IMR-90 (cell line): ENCODE measurements at regions not wholly inside any gene's neighbourhood (a gene's known extent, or its start where the extent isn't known, plus 50 kb on each side); places are given as distances from the start of the nearest gene placed in this dataset.

Experiments used
- ATAC-seq: fragments of 200-7000 bp; cut with Tn5 transposase; 2 replicates; pipeline ENCODE4 v1.9.1; 2020; ENCODE audit warnings: low read depth, mild to moderate bottlenecking, moderate library complexity
- BruUV-seq: library from RNA; stranded (reverse); fragments of 400-500 nt; replicated peaks from 2 replicates; lab custom pipeline; 2021; lab: Mats Ljungman, UMichigan
- CTCF ChIA-PET: fragments of 300-600 bp; formaldehyde crosslinking; extraction: SDS; loops from one replicate; lab custom pipeline; 2021; ENCODE audit warnings: antibody characterized with exemption; lab: Yijun Ruan, JAX
- POLR2A ChIA-PET: fragments of 300-600 bp; sonication (Branson Sonifier 250); formaldehyde crosslinking; loops from one replicate; lab custom pipeline; 2022; ENCODE audit warnings: antibody characterized with exemption; ENCODE audit not compliant: unreplicated experiment; lab: Charles Lee
- DNase-seq: peaks from one replicate; pipeline ENCODE4 v3.0.0; 2013
- H2AFZ ChIP-seq: replicated peaks from 2 replicates; pipeline ENCODE3; 2013; ENCODE audit warnings: low read length, mild to moderate bottlenecking; ENCODE audit not compliant: poor library complexity
- H2AK5ac ChIP-seq: 2 replicates; pipeline ENCODE4 v1.6.1; 2013; ENCODE audit warnings: low read depth, low read length, inconsistent platforms
- H2AK9ac ChIP-seq: replicated peaks from 2 replicates; pipeline ENCODE3; 2013; ENCODE audit warnings: mild to moderate bottlenecking, low read depth, low read length, moderate library complexity; ENCODE audit not compliant: poor library complexity
- H2BK120ac ChIP-seq: 2 replicates; pipeline ENCODE4 v1.6.1; 2013; ENCODE audit warnings: low read depth, low read length, inconsistent platforms
- H2BK15ac ChIP-seq: 3 replicates; pipeline ENCODE4 v1.6.1; 2013; ENCODE audit warnings: low read depth, low read length, inconsistent platforms
- H2BK20ac ChIP-seq: 2 replicates; pipeline ENCODE4 v1.6.1; 2013; ENCODE audit warnings: low read depth, mild to moderate bottlenecking, inconsistent platforms, low read length, moderate library complexity
- H2BK5ac ChIP-seq: 2 replicates; pipeline ENCODE4 v1.6.1; 2013; ENCODE audit warnings: mild to moderate bottlenecking, low read depth, low read length, inconsistent platforms; ENCODE audit not compliant: poor library complexity, severe bottlenecking
- H3K14ac ChIP-seq: replicated peaks from 2 replicates; pipeline ENCODE4 v1.6.1; 2013; ENCODE audit warnings: low read depth, low read length, inconsistent platforms
- H3K18ac ChIP-seq: 2 replicates; pipeline ENCODE4 v1.6.1; 2013; ENCODE audit warnings: low read depth, low read length, control low read depth
- H3K23ac ChIP-seq: 2 replicates; pipeline ENCODE4 v1.6.1; 2013; ENCODE audit warnings: low read depth, low read length, inconsistent platforms
- H3K27ac ChIP-seq: 2 replicates; pipeline ENCODE4 v1.5.1; 2013; ENCODE audit warnings: mild to moderate bottlenecking, control low read depth, low read length; ENCODE audit not compliant: insufficient read depth
- H3K27me3 ChIP-seq: 2 replicates; pipeline ENCODE4 v1.6.1; 2013; ENCODE audit warnings: low read length; ENCODE audit not compliant: control insufficient read depth, insufficient read depth
- H3K36me3 ChIP-seq: 2 replicates; pipeline ENCODE4 v1.6.1; 2013; ENCODE audit warnings: low read length, mixed read lengths; ENCODE audit not compliant: control insufficient read depth, insufficient read depth
- H3K4ac ChIP-seq: 2 replicates; pipeline ENCODE4 v1.6.1; 2013; ENCODE audit warnings: low read depth, low read length, inconsistent platforms
- H3K4me1 ChIP-seq: 2 replicates; pipeline ENCODE4 v1.6.1; 2013; ENCODE audit warnings: low read length, mixed read lengths; ENCODE audit not compliant: control insufficient read depth, insufficient read depth
- H3K4me2 ChIP-seq: 2 replicates; pipeline ENCODE4 v1.6.1; 2013; ENCODE audit warnings: low read depth, mild to moderate bottlenecking, control low read depth, low read length, moderate library complexity
- H3K4me3 ChIP-seq: 2 replicates; pipeline ENCODE4 v1.5.1; 2013; ENCODE audit warnings: low read depth, mild to moderate bottlenecking, control low read depth, low read length, moderate library complexity; ENCODE audit not compliant: insufficient read depth
- H3K56ac ChIP-seq: 2 replicates; pipeline ENCODE4 v1.6.1; 2013; ENCODE audit warnings: low read length, inconsistent platforms; ENCODE audit not compliant: insufficient read depth; ENCODE audit errors: extremely low read depth
- H3K79me1 ChIP-seq, 2 experiments: 2 replicates each; pipeline ENCODE4 v1.6.1; 2013; ENCODE audit warnings: low read length in 2 of 2, inconsistent platforms in 1 of 2, low read depth in 1 of 2
- H3K9ac ChIP-seq: 2 replicates; pipeline ENCODE4 v1.6.1; 2013; ENCODE audit warnings: low read depth, low read length, control low read depth
- H3K9me1 ChIP-seq: 2 replicates; pipeline ENCODE4 v1.6.1; 2013; ENCODE audit warnings: low read length, inconsistent platforms; ENCODE audit not compliant: insufficient read depth
- H3K9me3 ChIP-seq: 2 replicates; pipeline ENCODE4 v1.6.1; 2013; ENCODE audit warnings: low read length; ENCODE audit not compliant: control insufficient read depth, insufficient read depth
- H4K20me1 ChIP-seq: 2 replicates; pipeline ENCODE4 v1.6.1; 2013; ENCODE audit warnings: low read length, inconsistent platforms; ENCODE audit not compliant: insufficient read depth
- H4K5ac ChIP-seq: 2 replicates; pipeline ENCODE4 v1.6.1; 2013; ENCODE audit warnings: mild to moderate bottlenecking, low read depth, low read length, control low read depth
- H4K8ac ChIP-seq, 2 experiments: 2 replicates each; pipeline ENCODE4 v1.6.1; 2013; ENCODE audit warnings: low read depth in 2 of 2, low read length in 2 of 2, control low read depth in 1 of 2, inconsistent platforms in 1 of 2
- H4K91ac ChIP-seq: 2 replicates; pipeline ENCODE4 v1.6.1; 2013; ENCODE audit warnings: low read depth, low read length, inconsistent platforms; ENCODE audit not compliant: insufficient read depth
- BHLHE40 ChIP-seq: fragments of 150-350 bp; IDR thresholded peaks from 2 replicates; pipeline ENCODE4 v1.6.1; 2016; ENCODE audit warnings: mild to moderate bottlenecking, low read depth, low read length
- CEBPB ChIP-seq: IDR thresholded peaks from 2 replicates; pipeline ENCODE4 v1.6.1; 2012; ENCODE audit warnings: low read depth, low read length, improper control_type of control experiment
- CHD1 ChIP-seq: IDR thresholded peaks from 2 replicates; pipeline ENCODE4 v1.6.1; 2012; ENCODE audit warnings: low read depth, low read length, improper control_type of control experiment
- CTCF ChIP-seq: conservative IDR thresholded peaks from 2 replicates; pipeline ENCODE4 v1.5.1; 2012; ENCODE audit warnings: mild to moderate bottlenecking, low read depth, low read length, improper control_type of control experiment
- ELK1 ChIP-seq: fragments of 150-350 bp; IDR thresholded peaks from 2 replicates; pipeline ENCODE4 v1.6.1; 2016; ENCODE audit warnings: low read depth, mild to moderate bottlenecking, low read length, moderate library complexity, borderline replicate concordance
- FOS ChIP-seq: fragments of 150-350 bp; IDR thresholded peaks from 2 replicates; pipeline ENCODE4 v1.6.1; 2016; ENCODE audit warnings: low read depth, low read length
- MAFK ChIP-seq: IDR thresholded peaks from 2 replicates; pipeline ENCODE4 v1.6.1; 2012; ENCODE audit warnings: low read depth, low read length, improper control_type of control experiment
- MXI1 ChIP-seq: IDR thresholded peaks from 2 replicates; pipeline ENCODE4 v1.6.1; 2012; ENCODE audit warnings: low read depth, mild to moderate bottlenecking, low read length, moderate library complexity, borderline replicate concordance
- NFE2L2 ChIP-seq: fragments of 150-350 bp; IDR thresholded peaks from 2 replicates; pipeline ENCODE4 v1.6.1; 2016; ENCODE audit warnings: low read depth, mild to moderate bottlenecking, low read length
- POLR2A ChIP-seq: IDR thresholded peaks from 2 replicates; pipeline ENCODE4 v1.6.1; 2012; ENCODE audit warnings: mild to moderate bottlenecking, low read depth, low read length
- RAD21 ChIP-seq: IDR thresholded peaks from 2 replicates; pipeline ENCODE4 v1.6.1; 2012; ENCODE audit warnings: low read length, improper control_type of control experiment
- RCOR1 ChIP-seq: IDR thresholded peaks from 2 replicates; pipeline ENCODE4 v1.6.1; 2012; ENCODE audit warnings: mild to moderate bottlenecking, low read length, improper control_type of control experiment; ENCODE audit not compliant: insufficient replicate concordance
- RFX5 ChIP-seq: IDR thresholded peaks from 2 replicates; pipeline ENCODE4 v1.8.0; 2012; ENCODE audit warnings: low read depth, mild to moderate bottlenecking, low read length, moderate library complexity
- USF2 ChIP-seq: fragments of 150-350 bp; IDR thresholded peaks from 2 replicates; pipeline ENCODE4 v1.6.1; 2017; ENCODE audit warnings: mild to moderate bottlenecking, antibody characterized with exemption, low read length, low read depth
- whole genome bisulfite sequencing, 2 experiments: methylation state at CpG; one replicate each; pipeline versions ENCODE4 v1.1.5 to v1.1.7; 2013; ENCODE audit warnings: missing lambda C conversion rate in 2 of 2; ENCODE audit not compliant: insufficient read length in 1 of 2; ENCODE audit errors: extremely low coverage in 2 of 2; 5-methylcytosine and 5-hydroxymethylcytosine counted together
- dilution Hi-C: fragments of 300-500 bp; cut with HindIII; formaldehyde crosslinking; loops from one replicate; pipeline ENCODE4 v1.14.3; 2018; ENCODE audit warnings: low sequenced_read_pairs; ENCODE audit not compliant: unreplicated experiment
- in situ Hi-C: fragments of 300-500 bp; cut with MboI; formaldehyde crosslinking; loops from 3 replicates; pipeline ENCODE4 v1.14.3; 2019; ENCODE audit warnings: low sequenced_read_pairs, inconsistent platforms, mixed read lengths
- intact Hi-C: fragments of 100-400 bp; cut with micrococcal nuclease; formaldehyde crosslinking; loops from 2 replicates; pipeline ENCODE4 v1.10.0; 2022

GRCh38 chr5:154697371-154697770 is 57.8 kb upstream of the LARP1 start:
- WGBS, 2 experiments: no CpG with 5 or more reads among the region's 5 CpGs
- Histone ChIP-seq H2BK15ac (no peak overlapping the region), H3K9me3 (no peaks in the 10 kb centered on the region), H3K14ac (no peak overlapping the region), H2BK5ac (no peak overlapping the region), H3K4me2 (peak overlapping the region; percentile 75; the same call in 1 of the 2 replicates), H3K23ac (no peak overlapping the region), H2AK9ac (no peak overlapping the region), H3K27ac (no peak overlapping the region), H4K8ac (no peak overlapping the region), H2BK120ac (no peak overlapping the region), H3K4me1 (peaks cover 7% of the 10 kb centered on the region), H2AK5ac (no peak overlapping the region), H3K56ac (no peak overlapping the region), H3K36me3 (no peaks in the 10 kb centered on the region), H2BK20ac (no peak overlapping the region), H3K4ac (no peak overlapping the region), H3K9me1 (peaks cover 3% of the 10 kb centered on the region; the same call in 1 of the 2 replicates), H3K9ac (no peak overlapping the region), H3K27me3 (no peaks in the 10 kb centered on the region), H2AFZ (no peak overlapping the region), H3K4me3 (no peak overlapping the region; the same call in 1 of the 2 replicates), H4K91ac (no peak overlapping the region), H4K20me1 (no peaks in the 10 kb centered on the region; the same call in 1 of the 2 replicates), H4K5ac (no peak overlapping the region), H3K79me1 (no peaks in the 10 kb centered on the region), H3K18ac (no peak overlapping the region)
- ChIA-PET CTCF (interaction anchor here (1.0 kb wide), 1 partner anchor 15 kb away, joined by 3 read pairs; no protein-coding TSS in a partner anchor), POLR2A (no interaction called here)
- in situ Hi-C loops (no loop called here), dilution Hi-C loops (no loop called here), intact Hi-C loops (no loop called here)
- no peak for TF ChIP-seq BHLHE40
- TF ChIP-seq USF2: no peak
- TF ChIP-seq MXI1: no peak
- no peak for TF ChIP-seq RFX5
- TF ChIP-seq FOS: no peak
- no peak for TF ChIP-seq RAD21
- no peak for TF ChIP-seq RCOR1
- no peak for TF ChIP-seq NFE2L2
- no peak for TF ChIP-seq ELK1
- TF ChIP-seq MAFK: no peak
- TF ChIP-seq POLR2A: no peak
- no peak for TF ChIP-seq CHD1
- no peak for TF ChIP-seq CEBPB
- TF ChIP-seq CTCF: no peak
- DNase-seq: peak; percentile 66
- no TSS peak for BruUV-seq
- ATAC-seq: peak; percentile 79
